Fibroblast of lung (primary cell): ENCODE measurements at regions not wholly inside any gene's neighbourhood (a gene's known extent, or its start where the extent isn't known, plus 50 kb on each side); places are given as distances from the start of the nearest gene placed in this dataset.

ENCODE experiments used
- CTCF ChIP-seq, 2 donors: IDR thresholded peaks in 1 of 2; conservative IDR thresholded peaks in 1 of 2; 1 replicate in 1 of 2; 2 replicates in 1 of 2; pipeline ENCODE4 v1.5.1; 2011 to 2012; ENCODE audit warnings: low read length in 2 of 2, control low read depth in 1 of 2, inconsistent platforms in 1 of 2, low read depth in 1 of 2, mild to moderate bottlenecking in 1 of 2
- EZH2 ChIP-seq: IDR thresholded peaks from 2 replicates; pipeline ENCODE4 v1.5.1; 2012; ENCODE audit warnings: low read length, control low read depth, mild to moderate bottlenecking; ENCODE audit errors: missing control alignments

GRCh38 chr13:90444232-90444631, 903.3 kb upstream of the MIR17HG start:
- no peak for TF ChIP-seq CTCF (conservative IDR thresholded peaks at IDR 0.05 in 1 of 2, IDR thresholded peaks at IDR 0.05 in 1 of 2; ENCODE audit: low read depth in 1 of 2, low read length in 2 of 2)
- TF ChIP-seq EZH2 = no peak
